ENCODE measurements at regions not wholly inside any gene's neighbourhood (a gene's known extent, or its start where the extent isn't known, plus 50 kb on each side); places are given as distances from the start of the nearest gene placed in this dataset.

DNA sequence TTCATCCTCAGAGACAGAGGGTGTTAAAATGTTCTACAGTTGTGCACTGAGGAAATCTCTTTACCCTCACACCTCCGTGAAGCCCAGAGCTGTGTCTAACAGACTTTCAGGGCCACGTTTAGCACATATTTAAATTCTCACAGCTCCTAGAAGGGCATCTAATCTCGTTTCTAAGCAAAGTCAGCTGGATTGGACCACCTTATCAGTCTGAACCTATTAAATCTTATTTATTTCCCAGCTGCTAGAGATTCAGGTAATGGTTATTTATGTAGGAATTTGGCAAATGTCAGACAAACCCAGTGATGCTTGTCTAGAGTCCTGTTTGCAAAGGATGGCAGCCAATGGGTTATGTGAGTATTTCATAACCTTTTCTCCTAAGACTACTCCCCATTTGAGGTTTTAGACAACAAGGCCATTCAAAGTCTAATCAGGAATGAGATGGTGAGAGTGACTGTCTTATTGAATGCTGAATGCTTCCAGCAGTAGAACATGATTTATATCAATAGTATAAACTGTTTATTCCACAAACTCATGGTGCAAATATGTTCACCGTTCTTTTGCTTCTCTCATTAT, 54.8 kb upstream of the EXOC4 start:
- Histone ChIP-seq H2AFZ (ENCODE audit: insufficient read depth, low read depth, low read length, poor library complexity, severe bottlenecking) (no peak overlapping the region), H3K4me1 (ENCODE audit: control insufficient read depth in 1 of 2, insufficient read depth in 2 of 2, low read length in 2 of 2) (no peaks in the 10 kb centered on the region), H3K27me3 (ENCODE audit: control insufficient read depth in 2 of 2, insufficient read depth in 2 of 2, low read length in 2 of 2) (no peaks in the 10 kb centered on the region), H3K27ac (ENCODE audit: low read depth in 1 of 2, low read length in 2 of 2) (no peak overlapping the region), H4K20me1 (ENCODE audit: insufficient read depth, low read length) (no peaks in the 10 kb centered on the region), H3K36me3 (replicated peaks in 1 of 2; ENCODE audit: control insufficient read depth in 1 of 2, insufficient read depth in 2 of 2, low read length in 2 of 2) (no peaks in the 10 kb centered on the region), H3K4me3 (replicated peaks in 1 of 3; ENCODE audit: low read depth in 2 of 3, low read length in 3 of 3) (no peak overlapping the region), H3K9me3 (replicated peaks in 1 of 2; ENCODE audit: control insufficient read depth in 1 of 2, insufficient read depth in 1 of 2, low read length in 2 of 2) (peaks cover 0 to 16% of the 10 kb centered on the region in 2 donors), H3K4me2 (replicated peaks; ENCODE audit: extremely low read depth, low read length, poor library complexity, severe bottlenecking) (no peak overlapping the region), H3K9ac (ENCODE audit: insufficient read depth, low read length, poor library complexity, severe bottlenecking) (no peak overlapping the region), H3K79me2 (ENCODE audit: insufficient read depth, low read length) (no peaks in the 10 kb centered on the region)
- TF ChIP-seq, protein P1, sequence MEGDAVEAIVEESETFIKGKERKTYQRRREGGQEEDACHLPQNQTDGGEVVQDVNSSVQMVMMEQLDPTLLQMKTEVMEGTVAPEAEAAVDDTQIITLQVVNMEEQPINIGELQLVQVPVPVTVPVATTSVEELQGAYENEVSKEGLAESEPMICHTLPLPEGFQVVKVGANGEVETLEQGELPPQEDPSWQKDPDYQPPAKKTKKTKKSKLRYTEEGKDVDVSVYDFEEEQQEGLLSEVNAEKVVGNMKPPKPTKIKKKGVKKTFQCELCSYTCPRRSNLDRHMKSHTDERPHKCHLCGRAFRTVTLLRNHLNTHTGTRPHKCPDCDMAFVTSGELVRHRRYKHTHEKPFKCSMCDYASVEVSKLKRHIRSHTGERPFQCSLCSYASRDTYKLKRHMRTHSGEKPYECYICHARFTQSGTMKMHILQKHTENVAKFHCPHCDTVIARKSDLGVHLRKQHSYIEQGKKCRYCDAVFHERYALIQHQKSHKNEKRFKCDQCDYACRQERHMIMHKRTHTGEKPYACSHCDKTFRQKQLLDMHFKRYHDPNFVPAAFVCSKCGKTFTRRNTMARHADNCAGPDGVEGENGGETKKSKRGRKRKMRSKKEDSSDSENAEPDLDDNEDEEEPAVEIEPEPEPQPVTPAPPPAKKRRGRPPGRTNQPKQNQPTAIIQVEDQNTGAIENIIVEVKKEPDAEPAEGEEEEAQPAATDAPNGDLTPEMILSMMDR (IDR thresholded peaks at IDR 0.05), result no peak
- no peaks in the 10 kb centered on the region for H3K36me3 Mint-ChIP-seq
- peaks cover 3 to 7% (median 3%) of the 10 kb centered on the region in 3 donors for H3K27me3 Mint-ChIP-seq (ENCODE audit: low read depth in 3 of 3)
- H3K27ac Mint-ChIP-seq, result no peak overlapping the region
- no peaks in the 10 kb centered on the region for H3K4me1 Mint-ChIP-seq
- WGBS (ENCODE audit: insufficient coverage), result 40% methylated on average over 1 of the region's 4 CpGs
- H3K4me3 Mint-ChIP-seq, result no peak overlapping the region
- peaks cover 3 to 15% (median 5%) of the 10 kb centered on the region in 7 donors for H3K9me3 Mint-ChIP-seq
- no peak for DNase-seq
- intact Hi-C loops (cut with micrococcal nuclease), result no loop called here

DNA sequence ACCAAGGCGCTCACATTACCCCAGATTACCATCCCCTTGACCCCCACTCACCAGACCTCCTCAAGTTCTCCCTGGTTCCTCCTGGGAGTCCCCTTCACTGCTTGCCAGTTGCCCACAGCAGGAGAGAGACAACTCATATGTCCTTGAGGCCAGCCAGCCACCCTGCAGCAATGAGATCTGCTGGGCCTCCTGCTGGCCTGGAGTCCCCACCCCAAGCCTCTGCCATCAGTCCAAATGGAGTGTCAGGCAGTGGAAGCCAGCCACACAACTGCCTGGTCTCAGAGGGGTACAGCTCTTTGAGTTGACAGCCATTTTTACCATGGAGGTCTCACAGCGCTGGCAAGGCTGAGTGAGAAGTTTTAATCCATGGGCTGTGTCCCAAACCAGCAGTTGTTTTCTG, 53.0 kb upstream of the EXOC4 start:
- Histone ChIP-seq H2AFZ (ENCODE audit: insufficient read depth, low read depth, low read length, poor library complexity, severe bottlenecking) (no peak overlapping the region), H3K79me2 (ENCODE audit: insufficient read depth, low read length) (no peaks in the 10 kb centered on the region), H3K9me3 (replicated peaks in 1 of 2; ENCODE audit: control insufficient read depth in 1 of 2, insufficient read depth in 1 of 2, low read length in 2 of 2) (peaks cover 0 to 1% of the 10 kb centered on the region in 2 donors), H3K9ac (ENCODE audit: insufficient read depth, low read length, poor library complexity, severe bottlenecking) (no peak overlapping the region), H3K4me3 (replicated peaks in 1 of 3; ENCODE audit: low read depth in 2 of 3, low read length in 3 of 3) (no peak overlapping the region), H3K36me3 (replicated peaks in 1 of 2; ENCODE audit: control insufficient read depth in 1 of 2, insufficient read depth in 2 of 2, low read length in 2 of 2) (no peaks in the 10 kb centered on the region), H3K27ac (ENCODE audit: low read depth in 1 of 2, low read length in 2 of 2) (no peak overlapping the region), H3K4me2 (replicated peaks; ENCODE audit: extremely low read depth, low read length, poor library complexity, severe bottlenecking) (no peak overlapping the region), H3K27me3 (ENCODE audit: control insufficient read depth in 2 of 2, insufficient read depth in 2 of 2, low read length in 2 of 2) (no peaks in the 10 kb centered on the region), H4K20me1 (ENCODE audit: insufficient read depth, low read length) (no peaks in the 10 kb centered on the region), H3K4me1 (ENCODE audit: control insufficient read depth in 1 of 2, insufficient read depth in 2 of 2, low read length in 2 of 2) (no peaks in the 10 kb centered on the region)
- Mint-ChIP-seq H3K4me1 (no peaks in the 10 kb centered on the region), H3K27ac (no peak overlapping the region), H3K9me3 (peaks cover 0 to 5% (median under 1%) of the 10 kb centered on the region in 7 donors), H3K4me3 (no peak overlapping the region), H3K36me3 (no peaks in the 10 kb centered on the region), H3K27me3 (ENCODE audit: low read depth in 3 of 3) (peaks cover 1 to 7% (median 3%) of the 10 kb centered on the region in 3 donors)
- DNase-seq, result no peak
- WGBS (ENCODE audit: insufficient coverage), result 92% methylated on average over 2 of the region's 2 CpGs
- TF ChIP-seq, protein P1 (IDR thresholded peaks at IDR 0.05), result no peak
- intact Hi-C loops (cut with micrococcal nuclease), result no loop called here
